GM10248 (cell line): ENCODE measurements at regions not wholly inside any gene's neighbourhood (a gene's known extent, or its start where the extent isn't known, plus 50 kb on each side); places are given as distances from the start of the nearest gene placed in this dataset.

Experiments used
- CTCF ChIA-PET: fragments of 300-600 bp; sonication (Branson Sonifier 250); formaldehyde crosslinking; extraction: SDS; loops from one replicate; lab custom pipeline; 2021; ENCODE audit warnings: antibody characterized with exemption; lab: Yijun Ruan, JAX
- POLR2A ChIA-PET: fragments of 350-650 bp; sonication (Branson Sonifier 250); formaldehyde crosslinking; extraction: SDS; loops from one replicate; lab custom pipeline; 2020; ENCODE audit warnings: antibody characterized with exemption; lab: Yijun Ruan, JAX
- DNase-seq: peaks from one replicate; pipeline ENCODE4 v3.0.0; 2012; ENCODE audit errors: extremely low spot score
- TF ChIP-seq, protein P1 (sequence below): IDR thresholded peaks from 2 replicates; pipeline ENCODE4 v1.5.1; 2012; ENCODE audit warnings: mild to moderate bottlenecking, low read depth; ENCODE audit errors: extremely low read depth, missing control alignments, control extremely low read depth

DNA sequence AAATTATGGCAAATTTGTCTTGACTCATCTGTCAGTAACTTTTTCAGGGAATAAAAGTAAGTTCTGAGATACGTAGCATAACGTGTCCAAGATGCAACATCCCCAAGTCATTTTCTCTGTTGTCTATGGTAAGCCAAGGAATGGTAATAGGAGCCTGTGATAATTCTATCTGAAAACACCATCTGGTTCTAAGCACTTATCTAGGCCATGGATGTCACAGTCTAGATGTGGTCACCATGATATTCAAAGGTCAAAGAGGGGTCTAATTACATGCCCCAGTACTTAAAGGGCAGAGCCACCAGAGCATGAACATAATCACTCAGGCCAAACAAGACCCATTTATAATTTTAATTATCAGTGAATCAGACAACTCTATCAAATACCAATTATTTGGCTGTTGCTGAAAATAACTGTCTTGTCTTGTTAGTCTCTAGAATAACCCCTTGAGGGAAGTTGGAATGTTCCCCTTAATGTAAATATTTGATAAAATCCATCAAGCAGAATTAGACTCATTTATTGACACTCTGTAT, 225.1 kb upstream of the MPPED2 start:
- TF ChIP-seq, protein P1, sequence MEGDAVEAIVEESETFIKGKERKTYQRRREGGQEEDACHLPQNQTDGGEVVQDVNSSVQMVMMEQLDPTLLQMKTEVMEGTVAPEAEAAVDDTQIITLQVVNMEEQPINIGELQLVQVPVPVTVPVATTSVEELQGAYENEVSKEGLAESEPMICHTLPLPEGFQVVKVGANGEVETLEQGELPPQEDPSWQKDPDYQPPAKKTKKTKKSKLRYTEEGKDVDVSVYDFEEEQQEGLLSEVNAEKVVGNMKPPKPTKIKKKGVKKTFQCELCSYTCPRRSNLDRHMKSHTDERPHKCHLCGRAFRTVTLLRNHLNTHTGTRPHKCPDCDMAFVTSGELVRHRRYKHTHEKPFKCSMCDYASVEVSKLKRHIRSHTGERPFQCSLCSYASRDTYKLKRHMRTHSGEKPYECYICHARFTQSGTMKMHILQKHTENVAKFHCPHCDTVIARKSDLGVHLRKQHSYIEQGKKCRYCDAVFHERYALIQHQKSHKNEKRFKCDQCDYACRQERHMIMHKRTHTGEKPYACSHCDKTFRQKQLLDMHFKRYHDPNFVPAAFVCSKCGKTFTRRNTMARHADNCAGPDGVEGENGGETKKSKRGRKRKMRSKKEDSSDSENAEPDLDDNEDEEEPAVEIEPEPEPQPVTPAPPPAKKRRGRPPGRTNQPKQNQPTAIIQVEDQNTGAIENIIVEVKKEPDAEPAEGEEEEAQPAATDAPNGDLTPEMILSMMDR, result no peak
- CTCF ChIA-PET, result no interaction called here
- DNase-seq, result no peak
- POLR2A ChIA-PET, result no interaction called here

DNA sequence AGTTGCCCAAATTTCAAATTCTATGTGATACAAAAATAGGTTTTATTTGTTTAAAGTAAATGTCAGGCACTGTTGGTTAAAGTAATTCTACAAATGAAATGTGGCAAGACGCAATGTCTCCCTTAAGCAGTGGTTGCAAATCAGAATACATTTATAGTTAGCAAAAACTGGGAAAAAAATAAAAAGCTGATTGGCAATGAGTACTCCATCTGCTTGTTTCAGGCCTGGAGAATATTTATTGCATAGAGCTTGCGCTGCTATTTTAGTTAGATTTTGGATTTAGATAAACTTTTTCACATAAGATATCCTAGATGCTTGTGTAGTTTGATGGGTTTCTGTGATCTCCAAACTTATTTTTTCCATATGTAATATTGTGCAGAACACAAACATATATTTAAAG, 224.0 kb upstream of the MPPED2 start:
- DNase-seq, result no peak
- CTCF ChIA-PET, result no interaction called here
- TF ChIP-seq, protein P1, result no peak

DNA sequence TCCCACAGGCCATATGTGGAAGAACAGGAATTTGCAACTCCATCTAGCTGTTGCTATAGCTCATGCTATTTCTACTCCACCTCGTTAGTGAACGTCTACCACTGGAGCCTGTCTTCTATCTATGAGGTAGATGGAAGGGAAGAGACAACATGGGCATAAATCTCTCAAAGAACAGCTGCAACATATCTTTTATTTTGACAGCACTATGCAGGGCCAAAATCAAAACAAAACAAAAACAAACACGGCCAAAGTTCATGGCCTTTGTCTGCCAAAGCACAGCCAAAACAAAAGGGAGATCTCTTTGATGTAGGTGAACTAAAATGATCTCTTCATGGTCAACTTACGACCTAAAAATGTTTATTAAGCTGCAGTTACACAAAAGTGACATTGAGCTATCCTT, 215.2 kb upstream of the MPPED2 start:
- TF ChIP-seq, protein P1, result no peak
- DNase-seq, result no peak
- ChIA-PET CTCF (interaction anchor here (1.2 kb wide), 1 partner anchor 53 kb away, joined by 3 read pairs; no protein-coding TSS in a partner anchor), POLR2A (no interaction called here)

More for the DNA sequence above, 224.0 kb upstream of the MPPED2 start:
- POLR2A ChIA-PET, result no interaction called here

DNA sequence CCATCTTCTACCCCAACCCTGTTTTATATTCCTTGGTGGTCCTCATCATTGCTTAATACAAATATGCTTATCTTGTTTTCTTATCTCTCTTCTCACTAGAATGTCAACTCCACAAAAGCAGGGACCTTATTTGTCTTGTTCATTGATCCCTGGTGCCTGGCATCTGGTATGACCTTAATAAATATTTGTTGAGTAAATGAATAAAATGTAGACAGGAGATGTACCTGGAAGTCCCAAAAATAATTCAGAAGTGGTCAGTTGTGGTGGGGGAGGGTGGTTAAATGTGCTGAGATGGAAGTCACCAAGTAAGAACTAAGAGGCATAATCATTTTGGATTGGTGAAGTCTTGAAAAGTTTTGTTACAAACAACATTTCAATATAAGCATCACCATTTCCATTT, 214.8 kb upstream of the MPPED2 start:
- no peak for DNase-seq
- ChIA-PET POLR2A (no interaction called here), CTCF (interaction anchor here (1.2 kb wide), 1 partner anchor 53 kb away, joined by 3 read pairs; no protein-coding TSS in a partner anchor)
- TF ChIP-seq, protein P1, result no peak

DNA sequence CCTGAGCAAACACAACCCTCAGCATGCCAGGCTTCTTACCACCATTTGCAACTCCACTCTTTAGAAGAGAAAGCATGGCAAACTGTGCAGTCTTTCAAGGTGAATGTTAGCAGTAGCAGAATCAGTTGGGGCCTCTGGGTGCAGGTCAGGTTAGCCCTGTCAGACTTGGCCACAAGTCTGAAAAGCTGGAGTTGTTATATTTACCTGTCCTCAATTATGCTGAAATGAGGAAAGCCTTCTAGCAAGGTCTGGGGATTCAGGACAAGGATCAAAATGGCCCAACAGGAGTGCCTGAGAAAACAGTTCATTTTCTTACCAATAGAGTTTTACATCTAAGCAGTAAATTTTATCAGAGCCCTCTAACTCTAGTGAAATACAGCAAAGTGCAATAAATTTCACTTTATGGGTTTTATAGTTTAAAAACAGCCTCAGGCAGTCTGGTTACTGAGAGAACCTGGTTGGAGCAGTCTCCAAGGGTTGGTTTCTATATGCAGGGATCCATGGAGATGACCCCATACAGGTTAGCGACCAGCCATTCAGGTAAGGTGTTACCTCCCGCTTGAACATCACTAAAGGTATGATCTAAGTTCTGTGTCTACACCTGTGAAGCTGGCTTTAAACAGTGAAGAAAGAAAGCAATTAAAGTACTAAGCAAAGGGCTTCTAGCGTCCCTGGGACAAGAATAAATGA, 212.5 kb upstream of the MPPED2 start:
- CTCF ChIA-PET, result no interaction called here
- DNase-seq, result no peak
- TF ChIP-seq, protein P1, result no peak
- POLR2A ChIA-PET, result no interaction called here

DNA sequence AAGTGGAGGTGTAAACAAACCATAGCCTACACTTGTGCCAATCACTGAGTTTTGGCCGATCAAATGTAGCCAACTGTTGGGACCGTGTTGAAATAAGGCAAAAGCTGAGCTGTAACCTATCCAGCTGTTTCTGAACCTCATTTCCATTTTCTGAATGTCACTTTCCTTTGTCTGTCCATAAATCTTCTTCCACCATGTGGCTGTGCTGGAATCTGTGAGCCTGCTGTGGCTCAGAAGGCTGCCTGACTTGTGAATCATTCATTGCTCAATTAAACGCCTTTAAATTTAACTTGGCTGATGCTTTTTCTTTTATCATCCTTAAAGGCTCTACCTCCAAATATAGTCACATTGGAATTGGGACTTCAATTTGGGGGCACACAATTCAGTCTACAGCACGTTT, 203.1 kb upstream of the MPPED2 start:
- no peak for DNase-seq
- ChIA-PET POLR2A (no interaction called here), CTCF (no interaction called here)
- TF ChIP-seq, protein P1, result no peak
